Astrocyte (in vitro differentiated cells and primary cell): ENCODE measurements at regions not wholly inside any gene's neighbourhood (a gene's known extent, or its start where the extent isn't known, plus 50 kb on each side); places are given as distances from the start of the nearest gene placed in this dataset.

Source experiments
- DNase-seq: peaks from one replicate; pipeline ENCODE4 v3.0.0-alpha.2; 2010; ENCODE audit warnings: low read depth
- FAIRE-seq: peaks from 2 replicates; lab custom pipeline; 2011; peaks lifted over from hg19 to GRCh38; lab: Jason Lieb, UNC
- H2AFZ ChIP-seq: 2 replicates; pipeline ENCODE4 v1.6.0; 2012; ENCODE audit warnings: low read depth, low read length, inconsistent platforms
- H3K27ac ChIP-seq: 2 replicates; pipeline ENCODE4 v1.5.1; 2011; ENCODE audit warnings: low read depth, low read length, inconsistent platforms
- H3K27me3 ChIP-seq: 2 replicates; pipeline ENCODE4 v1.6.0; 2011; ENCODE audit warnings: low read length, inconsistent platforms; ENCODE audit not compliant: insufficient read depth
- H3K36me3 ChIP-seq: 2 replicates; pipeline ENCODE4 v1.5.1; 2011; ENCODE audit warnings: low read length, inconsistent platforms; ENCODE audit not compliant: insufficient read depth
- H3K4me1 ChIP-seq: 2 replicates; pipeline ENCODE4 v1.5.1; 2011; ENCODE audit warnings: low read length, inconsistent platforms; ENCODE audit not compliant: insufficient read depth
- H3K4me2 ChIP-seq: 2 replicates; pipeline ENCODE4 v1.6.0; 2012; ENCODE audit warnings: low read length, inconsistent platforms
- H3K4me3 ChIP-seq: 2 replicates; pipeline ENCODE4 v1.5.1; 2011; ENCODE audit warnings: low read depth, mild to moderate bottlenecking, low read length, inconsistent platforms; ENCODE audit not compliant: insufficient read depth
- H3K79me2 ChIP-seq: 2 replicates; pipeline ENCODE4 v1.6.0; 2012; ENCODE audit warnings: mild to moderate bottlenecking, low read length, inconsistent platforms; ENCODE audit not compliant: insufficient read depth
- H3K9ac ChIP-seq: 2 replicates; pipeline ENCODE4 v1.6.0; 2012; ENCODE audit warnings: mild to moderate bottlenecking, low read length, inconsistent platforms
- H3K9me3 ChIP-seq: 2 replicates; pipeline ENCODE4 v1.5.1; 2012; ENCODE audit warnings: low read depth, mild to moderate bottlenecking, low read length, inconsistent platforms; ENCODE audit not compliant: insufficient read depth
- H4K20me1 ChIP-seq: 2 replicates; pipeline ENCODE4 v1.6.0; 2012; ENCODE audit warnings: low read length, inconsistent platforms; ENCODE audit not compliant: insufficient read depth
- H3K27ac Mint-ChIP-seq: one replicate; pipeline ENCODE4 v1.8.0; 2021; ENCODE audit warnings: mild to moderate bottlenecking, mixed read lengths; ENCODE audit not compliant: unreplicated experiment
- H3K27me3 Mint-ChIP-seq: one replicate; pipeline ENCODE4 v1.8.0; 2021; ENCODE audit warnings: low read depth, mixed read lengths; ENCODE audit not compliant: unreplicated experiment
- H3K36me3 Mint-ChIP-seq: one replicate; pipeline ENCODE4 v1.8.0; 2021; ENCODE audit warnings: low read depth, mixed read lengths; ENCODE audit not compliant: unreplicated experiment
- H3K4me1 Mint-ChIP-seq: one replicate; pipeline ENCODE4 v1.8.0; 2021; ENCODE audit warnings: low read depth, mixed read lengths; ENCODE audit not compliant: unreplicated experiment
- H3K4me3 Mint-ChIP-seq: one replicate; pipeline ENCODE4 v1.8.0; 2021; ENCODE audit warnings: mild to moderate bottlenecking, moderate library complexity, mixed read lengths; ENCODE audit not compliant: unreplicated experiment
- H3K9me3 Mint-ChIP-seq: one replicate; pipeline ENCODE4 v1.8.0; 2021; ENCODE audit warnings: mild to moderate bottlenecking, mixed read lengths; ENCODE audit not compliant: unreplicated experiment
- CTCF ChIP-seq: IDR thresholded peaks from 2 replicates; pipeline ENCODE4 v1.5.1; 2011; ENCODE audit warnings: low read depth, mild to moderate bottlenecking, inconsistent platforms, low read length, moderate library complexity; ENCODE audit not compliant: insufficient read depth
- EZH2 ChIP-seq: IDR thresholded peaks from 2 replicates; pipeline ENCODE4 v1.6.1; 2012; ENCODE audit warnings: mild to moderate bottlenecking, low read length, inconsistent platforms; ENCODE audit not compliant: insufficient read depth

DNA sequence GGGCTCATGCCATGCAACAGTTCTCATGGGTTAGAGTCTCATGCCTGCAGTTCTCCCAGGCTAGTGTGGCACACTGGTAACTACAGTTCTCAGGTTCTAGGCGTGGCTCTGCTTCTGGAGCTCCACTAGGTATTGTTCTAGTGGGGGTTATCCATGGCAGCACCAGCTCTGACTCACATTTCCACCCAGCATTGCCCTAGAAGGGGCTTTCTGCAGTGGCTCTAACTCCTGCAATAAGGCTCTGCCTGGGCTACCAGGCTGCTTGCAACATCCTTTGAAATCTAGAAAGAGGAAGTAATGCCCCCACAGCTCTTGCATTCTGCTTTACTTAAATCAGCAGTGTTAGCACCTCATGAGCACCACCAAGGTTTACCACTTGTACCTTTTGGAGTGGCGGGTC lies 220.3 kb upstream of the ARID2 start:
- H3K27me3 Mint-ChIP-seq = no peaks in the 10 kb centered on the region
- no peak overlapping the region for H3K4me3 Mint-ChIP-seq
- Histone ChIP-seq H3K9me3 (no peaks in the 10 kb centered on the region), H3K27me3 (no peaks in the 10 kb centered on the region), H3K4me1 (no peaks in the 10 kb centered on the region), H4K20me1 (no peaks in the 10 kb centered on the region), H3K4me3 (no peak overlapping the region), H3K4me2 (no peak overlapping the region), H3K27ac (no peak overlapping the region), H3K9ac (no peak overlapping the region), H2AFZ (no peak overlapping the region), H3K36me3 (no peaks in the 10 kb centered on the region), H3K79me2 (no peaks in the 10 kb centered on the region)
- H3K4me1 Mint-ChIP-seq = no peaks in the 10 kb centered on the region
- FAIRE-seq (no peak), DNase-seq (no peak)
- TF ChIP-seq EZH2 (no peak), CTCF (no peak)
- peaks cover 6% of the 10 kb centered on the region for H3K9me3 Mint-ChIP-seq
- no peak overlapping the region for H3K27ac Mint-ChIP-seq
- H3K36me3 Mint-ChIP-seq = no peaks in the 10 kb centered on the region

DNA sequence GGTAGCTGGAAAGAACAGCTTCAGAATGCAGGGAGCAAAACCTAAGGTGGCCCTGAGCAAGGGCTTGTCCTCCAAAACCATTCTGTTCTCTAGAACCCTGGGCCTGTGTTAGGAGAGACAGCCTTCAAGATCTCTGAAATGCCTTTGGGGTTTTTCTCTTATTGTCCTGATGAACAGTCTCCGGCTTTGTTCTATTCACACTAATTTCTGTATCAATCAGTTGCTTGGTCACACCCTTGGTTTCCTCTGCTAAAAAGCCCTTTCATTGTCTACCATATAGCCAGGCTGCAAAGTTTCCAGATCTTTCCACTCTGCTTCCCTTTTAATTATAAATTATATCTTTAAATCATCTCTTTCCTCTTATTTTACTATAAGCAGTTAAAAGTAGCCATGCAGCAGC lies 219.9 kb upstream of the ARID2 start:
- Mint-ChIP-seq H3K4me1 (no peaks in the 10 kb centered on the region), H3K36me3 (no peaks in the 10 kb centered on the region), H3K9me3 (peaks cover 6% of the 10 kb centered on the region), H3K4me3 (no peak overlapping the region), H3K27me3 (no peaks in the 10 kb centered on the region), H3K27ac (no peak overlapping the region)
- FAIRE-seq = no peak
- no peak for DNase-seq
- no peak overlapping the region for H3K27ac ChIP-seq
- H3K27me3 ChIP-seq = no peaks in the 10 kb centered on the region
- TF ChIP-seq EZH2 (no peak), CTCF (no peak)
- no peak overlapping the region for H3K4me2 ChIP-seq
- H3K9ac ChIP-seq = no peak overlapping the region
- no peaks in the 10 kb centered on the region for H4K20me1 ChIP-seq
- H3K4me1 ChIP-seq = no peaks in the 10 kb centered on the region
- no peaks in the 10 kb centered on the region for H3K36me3 ChIP-seq
- H3K4me3 ChIP-seq = no peak overlapping the region
- H3K9me3 ChIP-seq = no peaks in the 10 kb centered on the region
- no peaks in the 10 kb centered on the region for H3K79me2 ChIP-seq
- H2AFZ ChIP-seq = no peak overlapping the region

DNA sequence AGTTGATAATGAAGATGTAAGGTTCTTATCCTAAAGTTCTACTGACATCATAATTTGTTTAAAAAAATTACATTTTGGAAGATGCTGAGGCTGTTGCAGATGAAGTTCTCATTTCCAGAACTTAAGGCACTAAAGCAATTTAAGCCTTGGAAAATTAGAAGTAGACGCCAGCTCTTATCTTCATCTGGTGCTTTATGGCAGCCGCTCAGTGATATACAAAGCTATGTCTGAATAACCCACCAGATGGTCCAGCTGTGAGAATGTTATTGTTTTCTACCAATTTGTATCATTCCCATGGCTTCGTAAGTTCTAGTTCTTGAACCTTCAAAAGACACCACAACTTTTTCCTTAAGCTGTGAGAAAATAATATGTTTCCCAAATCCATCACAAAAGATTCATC lies 212.1 kb upstream of the ARID2 start:
- DNase-seq (no peak), FAIRE-seq (no peak)
- Histone ChIP-seq H3K4me1 (no peaks in the 10 kb centered on the region), H3K36me3 (no peaks in the 10 kb centered on the region), H2AFZ (no peak overlapping the region), H3K4me2 (no peak overlapping the region), H3K9me3 (no peaks in the 10 kb centered on the region), H4K20me1 (no peaks in the 10 kb centered on the region), H3K27me3 (no peaks in the 10 kb centered on the region), H3K4me3 (no peak overlapping the region), H3K9ac (no peak overlapping the region), H3K79me2 (no peaks in the 10 kb centered on the region), H3K27ac (no peak overlapping the region)
- peaks cover 6% of the 10 kb centered on the region for H3K9me3 Mint-ChIP-seq
- H3K4me1 Mint-ChIP-seq = no peaks in the 10 kb centered on the region
- no peak overlapping the region for H3K4me3 Mint-ChIP-seq
- TF ChIP-seq CTCF (no peak), EZH2 (no peak)
- no peaks in the 10 kb centered on the region for H3K27me3 Mint-ChIP-seq
- H3K27ac Mint-ChIP-seq = no peak overlapping the region
- H3K36me3 Mint-ChIP-seq = no peaks in the 10 kb centered on the region
